ENCODE measurements at regions not wholly inside any gene's neighbourhood (a gene's known extent, or its start where the extent isn't known, plus 50 kb on each side); places are given as distances from the start of the nearest gene placed in this dataset.

GRCh38 chr2:38129987-38130386 lies 54.0 kb upstream of the CYP1B1 start:
- ChIA-PET CTCF (no interaction called here), POLR2A (no interaction called here)
- H3K36me3 Mint-ChIP-seq = peaks cover 8% of the 10 kb centered on the region
- DNase-seq = no peak
- H3K4me1 Mint-ChIP-seq (ENCODE audit: low read depth) = no peaks in the 10 kb centered on the region
- intact Hi-C loops (cut with micrococcal nuclease) = no loop called here
- peaks cover 18% of the 10 kb centered on the region for H3K9me3 Mint-ChIP-seq
- H3K4me3 Mint-ChIP-seq = no peak overlapping the region
- no peaks in the 10 kb centered on the region for H3K27me3 Mint-ChIP-seq
- H3K27ac Mint-ChIP-seq = no peak overlapping the region

- Mint-ChIP-seq H3K27me3 (no peaks in the 10 kb centered on the region), H3K4me3 (no peak overlapping the region), H3K36me3 (peaks cover 8% of the 10 kb centered on the region), H3K4me1 (ENCODE audit: low read depth) (no peaks in the 10 kb centered on the region), H3K27ac (no peak overlapping the region), H3K9me3 (peaks cover 18% of the 10 kb centered on the region)
- DNase-seq = no peak
- POLR2A ChIA-PET = no interaction called here
- intact Hi-C loops (cut with micrococcal nuclease) = no loop called here
- CTCF ChIA-PET = no interaction called here
Measured at GRCh38 chr2:38129481-38129880, 53.5 kb upstream of the CYP1B1 start.

- Mint-ChIP-seq H3K4me3 (no peak overlapping the region), H3K4me1 (ENCODE audit: low read depth) (no peaks in the 10 kb centered on the region), H3K27me3 (no peaks in the 10 kb centered on the region), H3K36me3 (peaks cover 8% of the 10 kb centered on the region), H3K9me3 (peaks cover 18% of the 10 kb centered on the region), H3K27ac (no peak overlapping the region)
- POLR2A ChIA-PET = no interaction called here
- DNase-seq = no peak
- intact Hi-C loops (cut with micrococcal nuclease) = no loop called here
- CTCF ChIA-PET = no interaction called here
Measured at GRCh38 chr2:38128653-38129052, 52.7 kb upstream of the CYP1B1 start.

- Mint-ChIP-seq H3K36me3 (peaks cover 8% of the 10 kb centered on the region), H3K4me3 (no peak overlapping the region), H3K27ac (no peak overlapping the region), H3K4me1 (ENCODE audit: low read depth) (no peaks in the 10 kb centered on the region), H3K9me3 (peaks cover 18% of the 10 kb centered on the region), H3K27me3 (no peaks in the 10 kb centered on the region)
- DNase-seq = no peak
- ChIA-PET CTCF (no interaction called here), POLR2A (no interaction called here)
- intact Hi-C loops (cut with micrococcal nuclease) = no loop called here
Measured at GRCh38 chr2:38127277-38127676, 51.3 kb upstream of the CYP1B1 start.

- Mint-ChIP-seq H3K4me1 (ENCODE audit: low read depth) (no peaks in the 10 kb centered on the region), H3K36me3 (peaks cover 8% of the 10 kb centered on the region), H3K27ac (no peak overlapping the region), H3K9me3 (peaks cover 18% of the 10 kb centered on the region), H3K27me3 (no peaks in the 10 kb centered on the region), H3K4me3 (no peak overlapping the region)
- POLR2A ChIA-PET = no interaction called here
- CTCF ChIA-PET = interaction anchor here (1.3 kb wide), 1 partner anchor 10 kb away, joined by 5 read pairs; no protein-coding TSS in a partner anchor
- DNase-seq = no peak
- intact Hi-C loops (cut with micrococcal nuclease) = no loop called here
Measured at GRCh38 chr2:38125842-38126241, 49.9 kb upstream of the CYP1B1 start.

All from activated CD4-positive, alpha-beta memory T cell treated with anti-CD3 and anti-CD28 coated beads for 36 hours (primary cell).